ENCODE measurements at regions not wholly inside any gene's neighbourhood (a gene's known extent, or its start where the extent isn't known, plus 50 kb on each side); places are given as distances from the start of the nearest gene placed in this dataset.

DNA sequence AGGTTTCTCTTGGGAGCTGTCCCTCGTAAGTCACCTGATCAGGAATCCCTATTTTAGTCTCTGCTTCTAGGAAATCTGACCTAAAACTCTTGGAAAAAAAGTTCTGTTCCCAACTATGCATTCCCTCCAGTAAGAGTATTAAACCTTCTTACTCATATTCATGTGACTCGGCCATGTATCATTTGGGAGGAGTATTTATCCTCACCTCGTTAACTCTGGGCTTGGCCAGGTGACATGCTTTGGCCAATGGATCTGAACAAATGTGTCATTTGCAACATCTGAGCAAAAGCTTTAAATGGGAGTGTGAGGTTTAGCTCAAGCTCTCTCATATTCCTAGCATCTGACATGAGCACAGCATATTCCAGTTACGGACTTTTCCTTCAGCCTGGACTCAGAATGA, 226.8 kb downstream of the NUAK1 start:
- no peak for DNase-seq (ENCODE audit: unreplicated experiment)
- no TSS peak for BruUV-seq (replicated peaks)
- Mint-ChIP-seq H3K27me3 (ENCODE audit: insufficient read depth, unreplicated experiment) (no peaks in the 10 kb centered on the region), H3K4me1 (ENCODE audit: insufficient read depth, unreplicated experiment) (no peaks in the 10 kb centered on the region), H3K27ac (ENCODE audit: low read depth, unreplicated experiment) (no peak overlapping the region), H3K4me3 (ENCODE audit: unreplicated experiment) (no peak overlapping the region), H3K9me3 (ENCODE audit: unreplicated experiment) (no peaks in the 10 kb centered on the region), H3K36me3 (ENCODE audit: insufficient read depth, unreplicated experiment) (no peaks in the 10 kb centered on the region)
- ChIA-PET CTCF (no interaction called here), POLR2A (no interaction called here)
- TF ChIP-seq, protein P1, sequence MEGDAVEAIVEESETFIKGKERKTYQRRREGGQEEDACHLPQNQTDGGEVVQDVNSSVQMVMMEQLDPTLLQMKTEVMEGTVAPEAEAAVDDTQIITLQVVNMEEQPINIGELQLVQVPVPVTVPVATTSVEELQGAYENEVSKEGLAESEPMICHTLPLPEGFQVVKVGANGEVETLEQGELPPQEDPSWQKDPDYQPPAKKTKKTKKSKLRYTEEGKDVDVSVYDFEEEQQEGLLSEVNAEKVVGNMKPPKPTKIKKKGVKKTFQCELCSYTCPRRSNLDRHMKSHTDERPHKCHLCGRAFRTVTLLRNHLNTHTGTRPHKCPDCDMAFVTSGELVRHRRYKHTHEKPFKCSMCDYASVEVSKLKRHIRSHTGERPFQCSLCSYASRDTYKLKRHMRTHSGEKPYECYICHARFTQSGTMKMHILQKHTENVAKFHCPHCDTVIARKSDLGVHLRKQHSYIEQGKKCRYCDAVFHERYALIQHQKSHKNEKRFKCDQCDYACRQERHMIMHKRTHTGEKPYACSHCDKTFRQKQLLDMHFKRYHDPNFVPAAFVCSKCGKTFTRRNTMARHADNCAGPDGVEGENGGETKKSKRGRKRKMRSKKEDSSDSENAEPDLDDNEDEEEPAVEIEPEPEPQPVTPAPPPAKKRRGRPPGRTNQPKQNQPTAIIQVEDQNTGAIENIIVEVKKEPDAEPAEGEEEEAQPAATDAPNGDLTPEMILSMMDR (IDR thresholded peaks at IDR 0.05; ENCODE audit: unreplicated experiment): no peak
- intact Hi-C loops (cut with micrococcal nuclease): no loop called here

DNA sequence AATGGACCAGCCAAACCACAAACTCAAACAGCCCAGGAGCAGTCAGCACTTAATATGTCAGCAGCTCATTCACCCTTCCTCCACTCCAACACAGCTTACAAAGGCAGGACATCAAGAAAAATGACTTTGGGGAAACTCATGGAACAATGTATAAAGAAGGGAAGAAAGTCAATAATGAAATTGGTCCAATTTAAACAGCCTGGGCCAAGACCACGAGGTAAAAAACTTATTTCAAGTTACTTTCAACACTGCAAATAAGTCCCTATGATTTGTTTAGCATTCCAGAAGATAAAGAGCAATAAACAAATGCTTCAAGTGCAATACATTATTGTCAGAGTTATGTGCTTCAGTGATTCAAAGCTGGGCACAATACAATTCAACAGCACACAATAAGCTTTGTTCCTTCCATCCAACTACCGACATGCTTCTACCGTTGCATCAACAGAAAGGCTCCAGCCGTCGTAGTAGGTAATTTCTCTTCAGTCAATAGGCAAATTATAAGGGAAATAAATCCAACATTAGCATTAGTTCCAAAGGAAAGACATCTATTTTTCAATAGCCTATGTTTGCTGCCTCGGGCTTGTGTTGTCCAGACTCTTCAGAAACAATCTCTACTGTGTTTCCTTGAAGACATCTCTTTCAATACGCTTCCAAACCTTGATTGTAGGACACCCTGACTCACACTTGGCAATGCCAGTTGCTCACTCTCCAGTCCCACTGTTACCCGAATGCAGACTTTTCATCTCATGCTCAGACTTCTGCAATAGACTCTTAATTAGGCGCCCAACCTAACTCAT, 225.7 kb downstream of the NUAK1 start:
- H3K4me3 Mint-ChIP-seq (ENCODE audit: unreplicated experiment): no peak overlapping the region
- no peaks in the 10 kb centered on the region for H3K4me1 Mint-ChIP-seq (ENCODE audit: insufficient read depth, unreplicated experiment)
- no TSS peak for BruUV-seq (replicated peaks)
- no peaks in the 10 kb centered on the region for H3K9me3 Mint-ChIP-seq (ENCODE audit: unreplicated experiment)
- no peak overlapping the region for H3K27ac Mint-ChIP-seq (ENCODE audit: low read depth, unreplicated experiment)
- ChIA-PET CTCF (interaction anchor here (0.7 kb wide), 1 partner anchor 11 kb away, joined by 3 read pairs; no protein-coding TSS in a partner anchor), POLR2A (no interaction called here)
- DNase-seq (ENCODE audit: unreplicated experiment): no peak
- H3K27me3 Mint-ChIP-seq (ENCODE audit: insufficient read depth, unreplicated experiment): no peaks in the 10 kb centered on the region
- TF ChIP-seq, protein P1 (IDR thresholded peaks at IDR 0.05; ENCODE audit: unreplicated experiment): no peak
- no peaks in the 10 kb centered on the region for H3K36me3 Mint-ChIP-seq (ENCODE audit: insufficient read depth, unreplicated experiment)
- intact Hi-C loops (cut with micrococcal nuclease): no loop called here

DNA sequence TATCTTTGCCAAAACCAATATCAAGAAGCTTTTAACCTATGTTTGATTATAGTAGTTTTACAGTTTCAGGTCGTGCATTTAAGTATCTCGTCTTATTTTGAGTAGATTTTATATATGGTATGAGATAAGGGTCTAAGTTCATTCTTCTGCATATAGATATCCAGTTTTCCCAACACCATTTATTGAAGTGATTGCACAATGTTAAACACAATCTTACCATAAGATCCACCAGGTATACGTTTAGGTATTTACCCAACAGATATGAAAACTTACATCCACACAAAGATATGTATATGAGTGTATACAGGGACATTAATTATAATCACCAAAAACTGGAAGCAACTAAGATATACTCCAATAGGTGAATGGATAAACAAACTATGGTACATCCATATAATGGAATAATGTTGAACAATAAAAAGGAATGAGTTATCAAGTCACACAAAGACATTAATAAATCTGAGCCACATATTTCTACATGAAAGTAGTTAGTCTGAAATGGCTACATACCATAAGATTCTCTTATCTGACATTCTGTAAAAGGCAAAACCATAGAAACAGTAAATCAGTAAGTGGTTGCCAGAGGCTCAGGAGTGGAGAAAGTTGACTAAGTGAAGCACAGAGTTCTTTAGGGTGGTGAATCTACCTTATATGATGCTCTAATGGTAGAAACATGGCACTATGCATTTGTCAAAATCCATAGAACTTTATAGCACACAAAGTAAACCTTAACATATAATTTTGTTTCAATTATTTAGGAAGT, 222.6 kb downstream of the NUAK1 start:
- ChIA-PET POLR2A (no interaction called here), CTCF (no interaction called here)
- Mint-ChIP-seq H3K9me3 (ENCODE audit: unreplicated experiment) (no peaks in the 10 kb centered on the region), H3K4me1 (ENCODE audit: insufficient read depth, unreplicated experiment) (peaks cover 12% of the 10 kb centered on the region), H3K36me3 (ENCODE audit: insufficient read depth, unreplicated experiment) (no peaks in the 10 kb centered on the region), H3K27me3 (ENCODE audit: insufficient read depth, unreplicated experiment) (no peaks in the 10 kb centered on the region), H3K4me3 (ENCODE audit: unreplicated experiment) (no peak overlapping the region), H3K27ac (ENCODE audit: low read depth, unreplicated experiment) (no peak overlapping the region)
- TF ChIP-seq, protein P1 (IDR thresholded peaks at IDR 0.05; ENCODE audit: unreplicated experiment): no peak
- intact Hi-C loops (cut with micrococcal nuclease): no loop called here
- BruUV-seq (replicated peaks): no TSS peak
- no peak for DNase-seq (ENCODE audit: unreplicated experiment)

DNA sequence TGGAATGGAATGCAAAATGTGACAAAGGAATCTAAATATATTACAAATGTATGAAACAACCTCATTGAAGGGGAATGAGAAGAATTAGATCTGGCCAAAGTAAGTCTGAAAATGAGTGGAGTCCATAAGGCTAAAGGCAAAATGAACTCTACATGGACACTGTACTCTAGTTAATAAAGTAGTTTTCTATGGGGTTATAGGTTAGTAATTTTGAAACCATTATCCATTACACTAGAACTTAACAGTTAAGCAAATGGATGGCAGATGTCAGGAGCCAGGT, 222.1 kb downstream of the NUAK1 start:
- intact Hi-C loops (cut with micrococcal nuclease): no loop called here
- ChIA-PET CTCF (no interaction called here), POLR2A (no interaction called here)
- no peaks in the 10 kb centered on the region for H3K9me3 Mint-ChIP-seq (ENCODE audit: unreplicated experiment)
- no peak for DNase-seq (ENCODE audit: unreplicated experiment)
- BruUV-seq (replicated peaks): no TSS peak
- peaks cover 13% of the 10 kb centered on the region for H3K4me1 Mint-ChIP-seq (ENCODE audit: insufficient read depth, unreplicated experiment)
- no peak overlapping the region for H3K4me3 Mint-ChIP-seq (ENCODE audit: unreplicated experiment)
- TF ChIP-seq, protein P1 (IDR thresholded peaks at IDR 0.05; ENCODE audit: unreplicated experiment): no peak
- H3K27me3 Mint-ChIP-seq (ENCODE audit: insufficient read depth, unreplicated experiment): no peaks in the 10 kb centered on the region
- H3K27ac Mint-ChIP-seq (ENCODE audit: low read depth, unreplicated experiment): no peak overlapping the region
- no peaks in the 10 kb centered on the region for H3K36me3 Mint-ChIP-seq (ENCODE audit: insufficient read depth, unreplicated experiment)

Data from MCF 10A (cell line).